Liver (tissue), 3 donors: ENCODE measurements at regions not wholly inside any gene's neighbourhood (a gene's known extent, or its start where the extent isn't known, plus 50 kb on each side); places are given as distances from the start of the nearest gene placed in this dataset.

ENCODE experiments used
- CTCF ChIP-seq: fragments of 150-350 bp; IDR thresholded peaks from 2 replicates; pipeline ENCODE4 v1.5.1; 2017; ENCODE audit warnings: improper control_type of control experiment, low read depth, low read length; ENCODE audit not compliant: missing input control
- EGR1 ChIP-seq, 2 donors: IDR thresholded peaks; 2 replicates each; pipeline ENCODE4 v1.6.1; 2016 to 2018; ENCODE audit warnings: antibody characterized with exemption in 2 of 2, low read depth in 2 of 2
- donor health status: healthy.
- donor health status: healthy.

GRCh38 chr6:37103169-37104039 is 66.5 kb upstream of the PIM1 start:
- TF ChIP-seq CTCF: no peak
- no peak for TF ChIP-seq EGR1 (IDR thresholded peaks at IDR 0.05; ENCODE audit: low read depth in 2 of 2)
